GM19455 (cell line): ENCODE measurements at regions not wholly inside any gene's neighbourhood (a gene's known extent, or its start where the extent isn't known, plus 50 kb on each side); places are given as distances from the start of the nearest gene placed in this dataset.

Experiments used
- ATAC-seq: cut with Tn5 transposase; IDR thresholded peaks from one replicate; pipeline ENCODE4 v1.9.1; 2021; ENCODE audit not compliant: unreplicated experiment

DNA sequence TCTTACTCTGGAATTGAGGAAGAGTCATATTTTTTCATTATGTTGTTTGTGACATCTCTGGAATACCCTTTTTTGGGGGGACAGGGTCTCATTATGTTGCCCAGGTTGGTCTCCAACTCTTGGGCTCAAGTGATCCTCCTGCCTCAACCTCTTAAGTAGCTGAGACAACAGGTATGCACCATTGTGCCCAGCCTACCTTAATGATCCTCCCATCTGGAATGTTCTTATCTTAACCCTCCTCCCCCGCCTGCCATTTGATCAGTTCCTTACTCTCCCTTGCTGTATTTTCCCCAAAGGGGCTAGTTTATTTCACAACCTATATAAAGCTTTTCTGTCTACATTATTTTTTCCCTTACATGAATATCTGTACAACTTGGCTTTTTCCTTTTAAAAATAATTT is 594.7 kb downstream of the METTL15 start:
- no peak for ATAC-seq

GRCh38 chr11:28702450-28702790 is 594.2 kb downstream of the METTL15 start:
- no peak for ATAC-seq

- ATAC-seq = no peak
Observed at GRCh38 chr11:28701760-28702449, 593.7 kb downstream of the METTL15 start.

- no peak for ATAC-seq
Observed at GRCh38 chr11:28699701-28700100, 591.5 kb downstream of the METTL15 start.

DNA sequence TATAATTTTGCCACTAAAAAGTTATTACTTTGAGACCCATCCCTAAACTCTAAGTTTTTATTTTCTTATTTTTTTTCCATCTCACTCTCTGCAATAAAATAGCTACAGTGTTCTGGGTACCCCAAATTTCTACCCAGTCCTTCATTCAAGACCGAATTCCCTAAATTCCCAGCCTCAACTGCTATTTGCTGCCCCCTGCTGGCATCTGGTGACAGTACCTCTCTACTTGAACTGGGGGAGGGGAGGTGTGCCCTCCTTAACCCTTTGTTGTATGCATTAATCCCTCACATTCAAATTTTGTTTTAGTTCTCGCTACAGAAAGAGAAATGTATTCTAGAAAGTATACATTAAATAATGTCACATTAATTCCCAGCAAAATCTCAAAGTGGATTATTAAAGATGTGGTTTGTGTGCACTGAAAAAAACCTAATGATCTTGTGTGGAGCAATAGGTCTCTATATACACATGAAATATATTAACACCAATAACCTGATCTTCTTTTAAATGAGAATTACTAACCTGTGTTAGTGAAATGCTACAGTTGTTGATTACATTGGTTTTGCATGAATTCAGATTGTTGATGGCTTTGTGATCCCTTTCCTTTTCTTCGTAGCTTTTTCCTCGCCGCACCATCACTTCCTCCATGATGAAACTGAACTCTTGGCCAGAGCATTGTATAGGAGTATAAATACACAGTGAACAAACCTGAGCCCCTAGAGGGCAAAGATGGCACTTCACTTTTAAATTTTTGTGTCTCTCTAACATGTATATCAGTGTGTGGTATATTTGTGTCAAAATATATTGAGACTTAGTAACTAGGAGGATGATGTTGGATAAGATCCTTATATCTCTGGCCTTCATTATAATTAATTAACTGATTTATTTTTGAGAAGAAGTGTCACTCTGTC is 590.0 kb downstream of the METTL15 start:
- ATAC-seq = no peak

DNA sequence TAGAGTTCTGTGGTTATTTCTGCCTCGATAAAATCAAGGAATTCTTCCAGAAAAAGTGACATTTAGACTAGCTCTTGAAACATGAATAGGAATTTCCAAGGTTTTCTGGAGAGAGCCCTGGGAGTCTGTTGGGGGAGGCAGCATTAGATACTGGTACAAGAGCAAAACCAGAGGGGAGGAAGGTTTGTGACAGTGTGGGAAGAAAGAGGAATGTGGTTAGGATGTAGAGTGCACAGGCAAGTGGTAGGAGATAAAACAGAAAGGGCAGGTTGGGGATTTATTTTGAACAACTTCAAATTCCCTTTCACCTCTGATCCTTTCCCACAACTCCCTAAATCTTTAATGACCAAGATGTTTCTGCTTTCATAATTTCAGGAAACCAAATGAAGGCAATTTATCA is 588.4 kb downstream of the METTL15 start:
- no peak for ATAC-seq

DNA sequence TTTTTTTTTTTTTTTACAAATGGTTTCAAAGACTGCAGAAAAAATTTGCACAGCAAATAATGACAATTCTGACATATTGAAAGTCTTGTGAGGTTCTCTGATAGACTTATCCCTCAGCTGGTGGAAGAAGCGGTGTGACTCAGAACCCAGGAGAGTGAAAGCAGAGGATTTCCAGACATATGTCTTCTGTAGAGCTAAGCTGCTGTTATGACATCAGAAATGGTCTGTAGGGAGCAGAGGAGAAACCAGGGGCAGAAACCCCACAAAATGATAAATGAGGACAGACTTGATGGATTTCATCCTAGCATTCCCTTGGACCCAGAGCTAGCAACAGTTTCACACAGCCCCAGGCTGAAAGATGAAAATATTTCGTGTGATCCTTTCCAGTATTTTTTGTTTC is 582.6 kb downstream of the METTL15 start:
- no peak for ATAC-seq

GRCh38 chr11:28684011-28684586 is 575.9 kb downstream of the METTL15 start:
- no peak for ATAC-seq

DNA sequence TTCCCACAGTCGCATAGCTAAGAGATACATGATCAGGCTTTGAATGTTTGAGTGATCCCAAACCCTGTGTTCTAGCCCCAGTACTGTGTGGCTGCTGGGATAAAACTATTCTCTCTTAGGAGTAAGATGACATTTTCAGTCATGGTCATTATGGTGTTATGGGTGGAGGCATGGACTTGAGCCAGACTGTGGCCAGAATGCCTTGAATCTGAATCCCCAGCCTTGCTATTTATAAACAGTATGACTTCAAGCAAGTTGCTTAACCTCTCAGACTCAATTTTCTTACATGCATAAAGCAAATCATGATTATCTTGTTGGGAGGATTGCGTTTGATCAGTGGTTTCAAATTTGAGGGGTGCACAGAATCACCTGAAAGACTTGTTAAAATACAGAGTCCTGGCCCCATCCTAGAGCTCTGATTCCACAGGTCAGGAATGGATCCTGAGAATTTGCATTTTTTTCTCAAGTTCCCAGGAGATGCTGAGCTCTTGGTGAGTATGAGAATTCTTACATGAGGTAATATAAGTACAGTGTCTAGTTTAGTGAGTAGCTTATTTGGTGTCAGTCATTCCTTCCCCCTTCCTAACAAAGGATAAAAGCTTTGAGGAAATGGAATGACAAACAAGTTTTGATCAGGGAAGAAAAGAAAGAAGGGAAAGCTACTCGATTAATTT is 571.7 kb downstream of the METTL15 start:
- no peak for ATAC-seq

DNA sequence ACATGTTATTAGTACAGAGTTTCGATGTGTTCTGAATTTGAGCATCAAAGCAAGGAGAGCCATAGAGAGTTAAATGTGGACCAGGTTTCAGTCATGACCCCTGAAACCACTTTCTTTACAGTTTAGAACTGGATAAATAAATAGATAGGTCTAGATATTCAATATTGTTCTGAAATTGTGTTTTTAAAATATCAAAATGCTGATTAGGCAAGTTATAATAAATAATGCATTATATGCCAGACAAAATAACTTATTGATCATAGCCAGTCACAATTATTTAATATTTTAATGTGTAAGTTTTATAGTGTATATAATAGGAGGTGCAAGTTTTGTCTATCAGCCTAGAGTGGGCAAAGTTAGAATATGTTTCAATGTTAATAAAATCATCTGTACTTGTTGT is 569.5 kb downstream of the METTL15 start:
- no peak for ATAC-seq

GRCh38 chr11:28675183-28675582 is 567.0 kb downstream of the METTL15 start:
- no peak for ATAC-seq

DNA sequence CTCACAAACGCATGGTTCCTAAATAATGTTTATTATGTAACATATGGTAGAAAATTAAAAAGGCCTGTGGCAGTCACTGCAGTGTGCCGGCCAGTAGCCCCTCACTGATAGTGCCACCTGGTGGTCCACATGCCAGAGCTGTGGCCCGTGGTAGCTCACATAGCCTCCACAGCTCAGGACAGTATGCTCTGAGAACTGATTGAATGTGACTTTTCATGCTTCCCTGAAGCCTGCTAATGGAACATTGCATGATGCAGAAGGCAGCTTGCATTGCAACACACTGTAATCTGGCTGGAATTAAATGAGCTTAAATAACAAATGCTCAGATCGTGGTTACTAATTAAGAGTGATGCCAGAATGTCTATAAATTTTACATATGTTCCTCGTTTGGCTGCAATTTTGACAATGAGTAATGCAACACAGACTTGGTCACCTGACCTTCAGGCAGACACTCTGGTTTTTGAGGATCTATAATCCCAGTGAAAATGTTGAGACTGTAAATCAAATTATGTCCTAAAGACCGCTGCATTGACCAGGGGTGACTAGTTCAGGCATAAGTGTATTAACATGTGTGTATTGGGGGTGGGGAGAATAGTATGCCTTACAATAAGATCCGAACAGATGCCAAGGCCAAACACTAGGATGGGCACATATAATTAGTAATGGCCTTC is 566.4 kb downstream of the METTL15 start:
- ATAC-seq = no peak

DNA sequence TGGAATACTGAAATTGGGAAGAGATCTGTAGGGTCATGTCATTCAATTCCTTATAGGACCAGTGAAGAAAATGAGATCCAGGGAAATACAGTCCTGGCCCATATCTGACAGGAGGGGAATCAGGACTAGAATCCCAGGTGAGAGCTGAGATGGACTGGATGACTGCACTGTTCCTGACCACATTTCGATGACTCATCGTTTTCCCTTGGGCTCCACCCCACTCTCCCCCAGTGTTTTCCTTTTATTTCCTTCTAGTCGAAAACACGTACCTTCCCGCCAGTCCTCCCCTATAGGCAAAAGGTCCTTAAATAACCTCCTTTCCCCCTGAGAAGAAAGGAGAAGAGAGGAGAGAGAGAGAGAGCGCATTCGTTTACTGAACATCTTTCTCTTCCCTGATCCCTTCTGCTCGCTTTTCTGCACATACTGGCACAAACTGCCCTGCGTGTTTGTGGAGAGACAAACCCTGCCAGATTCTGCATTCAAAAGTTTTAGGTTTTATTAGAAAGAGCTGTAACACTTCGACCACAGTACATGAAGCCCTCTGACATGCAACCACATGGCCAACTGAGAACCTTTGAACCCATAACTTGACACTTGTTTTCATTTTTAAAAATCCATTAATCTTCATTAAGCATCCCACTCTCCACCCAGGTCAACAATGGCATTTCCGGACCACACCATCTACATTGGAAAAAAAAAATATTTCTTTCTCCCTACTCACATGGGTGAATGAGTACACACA is 565.7 kb downstream of the METTL15 start:
- no peak for ATAC-seq

- ATAC-seq = no peak
Observed at GRCh38 chr11:28671274-28671673, 563.1 kb downstream of the METTL15 start.

DNA sequence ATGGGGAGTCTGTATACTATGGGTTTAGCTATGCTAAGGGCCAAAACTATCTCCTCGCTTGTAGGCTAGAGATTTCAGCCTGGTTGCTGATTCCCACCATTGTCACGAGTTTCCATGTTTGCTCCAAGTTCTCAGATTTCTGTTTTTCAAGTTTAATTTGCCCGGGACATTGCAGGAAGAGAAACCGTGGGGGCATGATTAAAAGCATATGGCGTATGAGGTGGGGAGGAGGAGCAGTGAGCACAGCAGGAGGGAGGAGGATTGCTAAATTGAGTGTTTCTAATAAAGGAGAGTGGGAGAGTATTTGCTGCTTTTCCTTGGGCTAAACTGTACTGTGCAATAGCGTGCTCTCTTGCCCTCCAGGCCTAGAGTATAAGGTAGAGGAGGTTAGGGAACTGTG is 558.4 kb downstream of the METTL15 start:
- no peak for ATAC-seq

DNA sequence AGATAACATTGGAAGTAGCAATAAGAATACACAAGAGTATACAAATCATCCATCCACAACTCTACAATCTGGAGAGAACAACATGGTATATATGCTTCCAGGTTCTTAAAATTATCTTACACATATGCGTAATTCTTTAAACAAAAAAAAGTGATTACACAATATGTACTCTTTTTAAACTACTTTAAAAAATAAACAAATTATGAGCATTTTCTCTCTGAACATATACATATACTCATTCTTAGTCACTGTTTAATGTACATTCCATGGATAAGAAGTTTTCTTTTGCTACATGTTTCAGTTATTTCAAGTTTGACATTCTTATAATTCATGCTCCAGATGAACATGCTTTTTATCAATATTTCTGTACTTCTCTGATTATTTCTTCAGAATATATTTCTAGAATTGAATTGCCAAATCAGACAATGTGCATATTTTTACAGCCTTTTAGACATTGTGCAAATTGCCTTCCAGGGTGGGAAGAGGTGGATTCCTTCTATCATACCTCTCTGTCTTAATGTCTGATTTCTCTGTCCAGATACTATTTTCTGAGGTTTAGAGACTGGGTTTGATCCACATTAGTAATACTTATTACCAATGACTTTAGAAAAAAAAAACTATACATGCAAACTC is 551.6 kb downstream of the METTL15 start:
- no peak for ATAC-seq

GRCh38 chr11:28657378-28658030 is 549.3 kb downstream of the METTL15 start:
- ATAC-seq = no peak

DNA sequence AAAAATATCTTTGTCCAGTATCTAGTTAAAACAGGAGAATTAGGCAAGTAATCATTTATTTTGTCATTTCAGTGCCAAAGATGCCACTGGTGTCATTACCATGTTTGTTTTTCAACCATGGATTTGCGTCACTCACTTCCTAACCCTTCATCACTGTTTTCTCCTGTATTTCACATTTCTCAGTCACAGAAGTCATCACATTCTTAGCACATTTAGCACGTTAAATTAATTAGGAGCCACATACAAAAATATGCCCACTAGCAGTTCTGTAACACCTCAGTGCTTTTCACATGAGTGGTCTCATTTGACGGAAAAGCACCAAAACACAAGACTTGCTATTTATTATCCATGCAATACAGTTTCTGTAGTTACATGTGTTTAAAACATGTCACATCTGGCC is 546.0 kb downstream of the METTL15 start:
- no peak for ATAC-seq

DNA sequence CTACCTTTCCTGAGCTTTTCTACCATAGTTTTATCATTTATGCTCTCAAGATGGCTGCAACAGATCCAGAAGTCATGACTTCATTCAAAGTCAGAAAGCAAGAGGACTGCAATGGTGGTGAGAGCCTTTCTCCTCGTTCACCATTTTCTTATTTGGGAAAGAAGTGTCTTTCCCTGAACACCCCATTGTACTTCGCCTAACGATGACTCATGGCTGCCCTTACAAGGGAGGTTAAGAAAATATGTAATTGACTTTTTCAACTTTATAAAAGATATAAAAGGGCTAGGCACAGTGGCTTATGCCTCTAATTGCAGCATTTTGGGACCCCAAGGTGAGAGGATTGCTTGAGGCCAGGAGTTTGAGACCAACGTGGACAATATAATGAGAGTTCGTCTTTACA is 541.7 kb downstream of the METTL15 start:
- no peak for ATAC-seq
